Lung (tissue), 11 donors: ENCODE measurements at regions not wholly inside any gene's neighbourhood (a gene's known extent, or its start where the extent isn't known, plus 50 kb on each side); places are given as distances from the start of the nearest gene placed in this dataset.

Experiments
- ATAC-seq: fragments of 200-7000 bp; cut with Tn5 transposase; one replicate; pipeline ENCODE4 v1.9.1; 2020; ENCODE audit warnings: moderate number of reproducible peaks; ENCODE audit not compliant: insufficient read depth, low FRiP score
- DNase-seq, 3 donors: peaks; one replicate each; pipeline ENCODE4 v3.0.0-alpha.2; 2013 to 2017
- H3K27ac ChIP-seq, 2 donors: one replicate each; pipeline ENCODE4 v1.5.1; 2013; ENCODE audit warnings: mild to moderate bottlenecking in 2 of 2, moderate library complexity in 2 of 2, control low read depth in 1 of 2, inconsistent platforms in 1 of 2, low read depth in 1 of 2, low read length in 1 of 2
- H3K27me3 ChIP-seq, 3 donors: one replicate each; pipeline ENCODE4 v1.5.1; 2013; ENCODE audit warnings: low read length in 2 of 3; ENCODE audit not compliant: control insufficient read depth in 3 of 3, insufficient read depth in 3 of 3
- H3K36me3 ChIP-seq, 4 donors: one replicate each; pipeline ENCODE4 v1.5.1; 2013; ENCODE audit warnings: low read length in 4 of 4, mild to moderate bottlenecking in 1 of 4, moderate library complexity in 1 of 4; ENCODE audit not compliant: control insufficient read depth in 4 of 4, insufficient read depth in 4 of 4
- H3K4me1 ChIP-seq, 5 donors: one replicate each; pipeline ENCODE4 v1.5.1; 2013; ENCODE audit warnings: low read length in 5 of 5, mild to moderate bottlenecking in 2 of 5, moderate library complexity in 1 of 5; ENCODE audit not compliant: control insufficient read depth in 5 of 5, insufficient read depth in 5 of 5
- H3K4me3 ChIP-seq: one replicate; pipeline ENCODE4 v1.5.1; 2013; ENCODE audit warnings: mild to moderate bottlenecking, control low read depth, moderate library complexity
- H3K9ac ChIP-seq, 2 donors: one replicate each; pipeline ENCODE4 v1.5.1; 2013; ENCODE audit warnings: low read length in 2 of 2, control low read depth in 1 of 2; ENCODE audit not compliant: insufficient read depth in 1 of 2
- H3K9me3 ChIP-seq, 4 donors: one replicate each; pipeline ENCODE4 v1.5.1; 2013; ENCODE audit warnings: low read length in 3 of 4, mild to moderate bottlenecking in 1 of 4, moderate library complexity in 1 of 4; ENCODE audit not compliant: control insufficient read depth in 4 of 4, insufficient read depth in 3 of 4
- WGBS, 2 donors: extraction: QIAGEN DNeasy Blood & Tissue Kit; methylation state at CpG; one replicate each; pipeline ENCODE4 v1.1.7; 2013; 5-methylcytosine and 5-hydroxymethylcytosine counted together
- TF ChIP-seq, protein P1 (sequence below): IDR thresholded peaks from 2 replicates; pipeline ENCODE4 v1.5.1; 2012; ENCODE audit warnings: mild to moderate bottlenecking; ENCODE audit errors: control extremely low read depth, extremely low read depth
- donor health status: control.
- donor health status: control.
- donor health status: Bipolar disorder and iron deficiency.
- donor health status: healthy.
- donor health status: DM: yes; HTN: yes; CAD: no.

GRCh38 chr13:22262001-22262885, 591.4 kb downstream of the FGF9 start:
- H3K27me3 ChIP-seq = no peaks in the 10 kb centered on the region
- WGBS, 2 donors = 55 to 60% methylated on average over 6 of the region's 6 CpGs
- H3K9ac ChIP-seq = no peak overlapping the region
- H3K9me3 ChIP-seq = peaks cover 0 to 3% (median 0%) of the 10 kb centered on the region in 4 donors
- H3K27ac ChIP-seq = no peak overlapping the region
- no peak for ATAC-seq
- TF ChIP-seq, protein P1, sequence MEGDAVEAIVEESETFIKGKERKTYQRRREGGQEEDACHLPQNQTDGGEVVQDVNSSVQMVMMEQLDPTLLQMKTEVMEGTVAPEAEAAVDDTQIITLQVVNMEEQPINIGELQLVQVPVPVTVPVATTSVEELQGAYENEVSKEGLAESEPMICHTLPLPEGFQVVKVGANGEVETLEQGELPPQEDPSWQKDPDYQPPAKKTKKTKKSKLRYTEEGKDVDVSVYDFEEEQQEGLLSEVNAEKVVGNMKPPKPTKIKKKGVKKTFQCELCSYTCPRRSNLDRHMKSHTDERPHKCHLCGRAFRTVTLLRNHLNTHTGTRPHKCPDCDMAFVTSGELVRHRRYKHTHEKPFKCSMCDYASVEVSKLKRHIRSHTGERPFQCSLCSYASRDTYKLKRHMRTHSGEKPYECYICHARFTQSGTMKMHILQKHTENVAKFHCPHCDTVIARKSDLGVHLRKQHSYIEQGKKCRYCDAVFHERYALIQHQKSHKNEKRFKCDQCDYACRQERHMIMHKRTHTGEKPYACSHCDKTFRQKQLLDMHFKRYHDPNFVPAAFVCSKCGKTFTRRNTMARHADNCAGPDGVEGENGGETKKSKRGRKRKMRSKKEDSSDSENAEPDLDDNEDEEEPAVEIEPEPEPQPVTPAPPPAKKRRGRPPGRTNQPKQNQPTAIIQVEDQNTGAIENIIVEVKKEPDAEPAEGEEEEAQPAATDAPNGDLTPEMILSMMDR = no peak
- H3K4me1 ChIP-seq = peaks cover 0 to 12% (median 6%) of the 10 kb centered on the region in 5 donors
- H3K4me3 ChIP-seq = no peak overlapping the region
- DNase-seq = peak in 2 of 3 donors; percentile 61 to 72
- no peaks in the 10 kb centered on the region for H3K36me3 ChIP-seq

DNA sequence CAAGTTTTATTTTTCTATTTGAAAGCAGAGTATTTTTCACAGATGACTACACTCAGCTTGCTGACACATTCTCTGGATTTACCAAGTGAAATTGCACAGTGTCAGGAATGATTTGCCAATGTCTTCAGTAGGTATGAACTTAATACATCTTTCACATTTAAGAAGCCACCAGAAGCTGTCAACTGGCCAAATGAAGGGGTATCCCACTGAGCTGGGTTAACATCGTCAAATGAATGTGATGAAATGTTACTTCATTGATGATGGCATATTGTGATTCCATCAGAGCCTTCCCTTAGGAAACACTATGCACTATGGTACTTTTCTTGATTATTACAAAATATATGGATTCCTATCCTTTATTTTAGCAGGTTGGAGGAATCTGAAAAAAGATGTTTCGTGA, 592.3 kb downstream of the FGF9 start:
- no peak for DNase-seq
- Histone ChIP-seq H3K9ac (peak overlapping the region in 1 of 2 donors; percentile 32), H3K9me3 (peaks cover 0 to 3% (median 1%) of the 10 kb centered on the region in 4 donors), H3K27me3 (no peaks in the 10 kb centered on the region), H3K4me1 (peaks cover 0 to 12% (median 6%) of the 10 kb centered on the region in 5 donors), H3K36me3 (no peaks in the 10 kb centered on the region), H3K4me3 (no peak overlapping the region), H3K27ac (no peak overlapping the region)
- no peak for ATAC-seq
- TF ChIP-seq, protein P1 = no peak
- 88 to 92% methylated on average over 2 of the region's 2 CpGs for WGBS, 2 donors

DNA sequence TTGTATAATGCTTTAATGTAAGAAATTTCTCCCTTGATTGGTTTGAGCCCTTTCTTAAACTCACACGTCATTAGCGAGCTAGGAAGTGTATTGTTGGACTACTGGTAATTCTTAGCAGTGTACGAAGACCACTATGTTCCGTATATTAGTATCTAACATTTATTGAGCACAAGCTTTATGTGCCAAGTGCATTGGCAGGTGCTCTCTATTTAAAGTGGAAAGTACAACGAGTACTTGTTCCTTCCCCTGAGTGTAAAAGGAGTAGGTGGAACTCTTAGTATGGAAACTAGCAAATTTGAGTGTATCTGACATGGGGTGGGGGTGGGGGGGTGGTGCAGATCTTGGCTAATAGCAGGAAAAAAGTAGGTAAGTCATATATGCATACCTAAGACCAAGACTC, 594.7 kb downstream of the FGF9 start:
- no peak overlapping the region for H3K4me3 ChIP-seq
- no peak overlapping the region for H3K9ac ChIP-seq
- DNase-seq (no peak), ATAC-seq (no peak)
- H3K9me3 ChIP-seq = peaks cover 0 to 3% (median 0%) of the 10 kb centered on the region in 4 donors
- H3K36me3 ChIP-seq = no peaks in the 10 kb centered on the region
- H3K27me3 ChIP-seq = no peaks in the 10 kb centered on the region
- TF ChIP-seq, protein P1 = no peak
- H3K4me1 ChIP-seq = peaks cover 0 to 12% (median 6%) of the 10 kb centered on the region in 5 donors
- WGBS, 2 donors = 90 to 92% methylated on average over 5 of the region's 5 CpGs
- no peak overlapping the region for H3K27ac ChIP-seq
